ENCODE measurements at regions not wholly inside any gene's neighbourhood (a gene's known extent, or its start where the extent isn't known, plus 50 kb on each side); places are given as distances from the start of the nearest gene placed in this dataset.

- no peak overlapping the region for H3K4me2 ChIP-seq (ENCODE audit: low read depth, low read length, poor library complexity, severe bottlenecking)
- H3K27me3 ChIP-seq (ENCODE audit: low read length), result no peaks in the 10 kb centered on the region
- H3K36me3 ChIP-seq (ENCODE audit: low read length), result no peaks in the 10 kb centered on the region
- H3K79me2 ChIP-seq (ENCODE audit: insufficient read depth, low read length), result no peaks in the 10 kb centered on the region
- H3K27ac ChIP-seq (ENCODE audit: low read depth, low read length), result no peak overlapping the region
- no peaks in the 10 kb centered on the region for H3K9me2 ChIP-seq (replicated peaks; ENCODE audit: insufficient read depth, low read length)
- no peak overlapping the region for H2AFZ ChIP-seq (ENCODE audit: low read depth, low read length, severe bottlenecking)
- H4K20me1 ChIP-seq (ENCODE audit: low read depth, low read length), result no peaks in the 10 kb centered on the region
- no peak overlapping the region for H3K9ac ChIP-seq (ENCODE audit: low read length)
- H3F3A ChIP-seq (ENCODE audit: insufficient read depth), result no peaks in the 10 kb centered on the region
- TF ChIP-seq CTCF (IDR thresholded peaks at IDR 0.05; ENCODE audit: insufficient read depth, low read length, poor library complexity, severe bottlenecking), result no peak
- no peak for TF ChIP-seq EZH2phosphoT487 (conservative IDR thresholded peaks at IDR 0.05; ENCODE audit: low read length)
- H3K9me3 ChIP-seq (ENCODE audit: insufficient read depth, low read length), result no peaks in the 10 kb centered on the region
- H3K4me3 ChIP-seq (ENCODE audit: insufficient read depth, low read length, poor library complexity, severe bottlenecking), result no peak overlapping the region
Measured at GRCh38 chr16:8260140-8260539, 330.2 kb downstream of the TMEM114 start.

- H3K4me2 ChIP-seq (ENCODE audit: low read depth, low read length, poor library complexity, severe bottlenecking), result no peak overlapping the region
- H3K79me2 ChIP-seq (ENCODE audit: insufficient read depth, low read length), result no peaks in the 10 kb centered on the region
- H3K36me3 ChIP-seq (ENCODE audit: low read length), result no peaks in the 10 kb centered on the region
- no peak overlapping the region for H3K4me3 ChIP-seq (ENCODE audit: insufficient read depth, low read length, poor library complexity, severe bottlenecking)
- H3K27me3 ChIP-seq (ENCODE audit: low read length), result no peaks in the 10 kb centered on the region
- no peaks in the 10 kb centered on the region for H3F3A ChIP-seq (ENCODE audit: insufficient read depth)
- no peak overlapping the region for H2AFZ ChIP-seq (ENCODE audit: low read depth, low read length, severe bottlenecking)
- no peak overlapping the region for H3K9ac ChIP-seq (ENCODE audit: low read length)
- TF ChIP-seq CTCF (IDR thresholded peaks at IDR 0.05; ENCODE audit: insufficient read depth, low read length, poor library complexity, severe bottlenecking), result no peak
- TF ChIP-seq EZH2phosphoT487 (conservative IDR thresholded peaks at IDR 0.05; ENCODE audit: low read length), result no peak
- H4K20me1 ChIP-seq (ENCODE audit: low read depth, low read length), result no peaks in the 10 kb centered on the region
- H3K27ac ChIP-seq (ENCODE audit: low read depth, low read length), result no peak overlapping the region
- H3K9me2 ChIP-seq (replicated peaks; ENCODE audit: insufficient read depth, low read length), result no peaks in the 10 kb centered on the region
- H3K9me3 ChIP-seq (ENCODE audit: insufficient read depth, low read length), result no peaks in the 10 kb centered on the region
Measured at GRCh38 chr16:8258523-8258922, 331.8 kb downstream of the TMEM114 start.

GRCh38 chr16:8257561-8257960, 332.8 kb downstream of the TMEM114 start:
- H3F3A ChIP-seq (ENCODE audit: insufficient read depth), result no peaks in the 10 kb centered on the region
- TF ChIP-seq EZH2phosphoT487 (conservative IDR thresholded peaks at IDR 0.05; ENCODE audit: low read length), result no peak
- TF ChIP-seq CTCF (IDR thresholded peaks at IDR 0.05; ENCODE audit: insufficient read depth, low read length, poor library complexity, severe bottlenecking), result no peak
- no peak overlapping the region for H3K9ac ChIP-seq (ENCODE audit: low read length)
- H3K79me2 ChIP-seq (ENCODE audit: insufficient read depth, low read length), result no peaks in the 10 kb centered on the region
- no peaks in the 10 kb centered on the region for H3K9me3 ChIP-seq (ENCODE audit: insufficient read depth, low read length)
- H3K27ac ChIP-seq (ENCODE audit: low read depth, low read length), result no peak overlapping the region
- H3K9me2 ChIP-seq (replicated peaks; ENCODE audit: insufficient read depth, low read length), result no peaks in the 10 kb centered on the region
- H3K4me2 ChIP-seq (ENCODE audit: low read depth, low read length, poor library complexity, severe bottlenecking), result no peak overlapping the region
- H3K36me3 ChIP-seq (ENCODE audit: low read length), result no peaks in the 10 kb centered on the region
- no peaks in the 10 kb centered on the region for H4K20me1 ChIP-seq (ENCODE audit: low read depth, low read length)
- H3K4me3 ChIP-seq (ENCODE audit: insufficient read depth, low read length, poor library complexity, severe bottlenecking), result no peak overlapping the region
- H3K27me3 ChIP-seq (ENCODE audit: low read length), result no peaks in the 10 kb centered on the region
- no peak overlapping the region for H2AFZ ChIP-seq (ENCODE audit: low read depth, low read length, severe bottlenecking)
